Type B pancreatic cell (in vitro differentiated cells): ENCODE measurements at regions not wholly inside any gene's neighbourhood (a gene's known extent, or its start where the extent isn't known, plus 50 kb on each side); places are given as distances from the start of the nearest gene placed in this dataset.
"Not testable (repeated sequence)": the region's sequence is repeated elsewhere in the genome, so short reads cannot be mapped to it uniquely, and the experiment has no call there.

Source experiments
- DNase-seq: peaks from one replicate; pipeline ENCODE4 v3.0.0; 2021; ENCODE audit warnings: mixed read lengths; ENCODE audit not compliant: unreplicated experiment; ENCODE audit errors: extremely low spot score
- H3K27ac Mint-ChIP-seq: 2 replicates; pipeline ENCODE4 v1.8.0; 2021; ENCODE audit warnings: mild to moderate bottlenecking, mixed read lengths
- H3K27me3 Mint-ChIP-seq: 2 replicates; pipeline ENCODE4 v1.8.0; 2021; ENCODE audit warnings: mixed read lengths
- H3K36me3 Mint-ChIP-seq: 2 replicates; pipeline ENCODE4 v1.8.0; 2021; ENCODE audit warnings: mixed read lengths
- H3K4me1 Mint-ChIP-seq: one replicate; pipeline ENCODE4 v1.8.0; 2021; ENCODE audit warnings: mixed read lengths; ENCODE audit not compliant: unreplicated experiment
- H3K4me3 Mint-ChIP-seq: 2 replicates; pipeline ENCODE4 v1.8.0; 2021; ENCODE audit warnings: mild to moderate bottlenecking, mixed read lengths
- H3K9me3 Mint-ChIP-seq: 2 replicates; pipeline ENCODE4 v1.8.0; 2021; ENCODE audit warnings: mixed read lengths
- CTCF ChIP-seq: fragments of 200-600 bp; sonication (generic); conservative IDR thresholded peaks from 2 replicates; pipeline ENCODE4 v1.5.0; 2021; ENCODE audit warnings: antibody characterized with exemption, mild to moderate bottlenecking

DNA sequence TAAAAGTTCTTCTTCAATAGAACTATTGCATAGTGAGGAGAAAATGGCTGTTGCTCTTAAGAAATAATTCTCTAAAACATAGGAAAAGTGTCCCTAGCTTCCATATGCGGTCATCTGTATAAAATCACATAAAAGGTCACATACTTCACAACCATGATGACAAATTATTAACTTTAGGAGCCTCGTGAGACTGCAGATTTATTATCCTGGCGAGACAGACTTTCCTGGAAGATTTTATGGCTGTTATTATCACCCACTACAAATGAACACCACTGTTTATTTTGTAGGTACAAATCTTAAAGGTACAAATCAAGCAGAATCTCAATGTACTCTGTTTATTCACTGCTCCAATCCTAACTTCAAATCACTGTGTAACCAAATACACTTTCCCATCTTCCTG, 55.0 kb upstream of the AGAP4 start:
- DNase-seq, H3K4me3 Mint-ChIP-seq: not testable (repeated sequence)

GRCh38 chr10:45903614-45904013, 56.3 kb upstream of the AGAP4 start:
- H3K27ac Mint-ChIP-seq, H3K27me3 Mint-ChIP-seq, H3K4me3 Mint-ChIP-seq, H3K36me3 Mint-ChIP-seq, H3K4me1 Mint-ChIP-seq, H3K9me3 Mint-ChIP-seq, DNase-seq: not testable (repeated sequence)

More for the DNA sequence above, 55.0 kb upstream of the AGAP4 start:
- not testable (repeated sequence) for H3K4me1 Mint-ChIP-seq, H3K27me3 Mint-ChIP-seq, H3K27ac Mint-ChIP-seq, H3K36me3 Mint-ChIP-seq, H3K9me3 Mint-ChIP-seq

DNA sequence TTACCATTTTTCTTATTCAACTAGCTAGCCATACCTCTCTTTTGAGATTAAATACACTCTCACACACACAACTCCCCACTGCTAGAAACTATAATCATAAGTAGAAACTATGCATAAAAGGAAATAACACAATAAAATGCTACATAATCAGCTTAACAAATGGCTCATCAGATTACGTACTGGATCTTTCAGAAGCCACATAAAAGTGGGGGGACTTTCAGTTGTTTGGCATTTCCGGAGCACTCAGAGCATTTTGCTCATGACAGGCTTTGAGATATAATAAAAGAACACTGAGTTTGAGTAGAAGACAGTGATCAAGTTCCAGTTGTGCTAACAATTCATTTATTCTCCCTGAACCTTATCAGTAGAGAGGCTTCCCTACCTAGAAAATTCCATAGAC, 56.8 kb upstream of the AGAP4 start:
- H3K9me3 Mint-ChIP-seq, H3K27ac Mint-ChIP-seq, DNase-seq, H3K4me3 Mint-ChIP-seq, H3K4me1 Mint-ChIP-seq, H3K36me3 Mint-ChIP-seq, H3K27me3 Mint-ChIP-seq: not testable (repeated sequence)

DNA sequence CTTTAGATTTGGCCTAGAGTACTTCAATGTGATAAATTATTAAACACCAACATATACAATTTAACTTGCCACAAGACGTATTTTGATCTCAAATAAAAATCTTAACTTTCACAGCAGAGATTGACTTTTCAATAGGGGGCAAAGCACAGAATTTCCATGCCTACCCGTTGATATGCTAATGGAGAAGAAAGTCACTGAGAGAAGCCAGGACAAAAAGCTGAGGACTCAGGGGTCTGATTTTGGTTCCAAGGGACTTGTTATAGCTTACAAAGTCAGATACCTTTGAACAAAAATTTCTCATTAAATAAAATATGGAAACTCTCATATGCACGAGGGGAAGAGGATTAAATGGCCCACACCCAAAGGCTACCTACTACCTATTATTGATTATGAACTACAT, 59.1 kb upstream of the TIMM23 start:
- not testable (repeated sequence) for H3K27ac Mint-ChIP-seq, H3K4me1 Mint-ChIP-seq, H3K36me3 Mint-ChIP-seq, H3K27me3 Mint-ChIP-seq, H3K4me3 Mint-ChIP-seq, DNase-seq, H3K9me3 Mint-ChIP-seq

- H3K9me3 Mint-ChIP-seq, H3K36me3 Mint-ChIP-seq, H3K27me3 Mint-ChIP-seq, DNase-seq, H3K4me3 Mint-ChIP-seq, H3K27ac Mint-ChIP-seq, H3K4me1 Mint-ChIP-seq: not testable (repeated sequence)
Measured at GRCh38 chr10:45914740-45915139, 57.5 kb upstream of the TIMM23 start.

- not testable (repeated sequence) for H3K4me3 Mint-ChIP-seq, H3K36me3 Mint-ChIP-seq, H3K27ac Mint-ChIP-seq, H3K9me3 Mint-ChIP-seq, H3K27me3 Mint-ChIP-seq, H3K4me1 Mint-ChIP-seq, DNase-seq
Measured at GRCh38 chr10:45915617-45916016, 56.7 kb upstream of the TIMM23 start.

DNA sequence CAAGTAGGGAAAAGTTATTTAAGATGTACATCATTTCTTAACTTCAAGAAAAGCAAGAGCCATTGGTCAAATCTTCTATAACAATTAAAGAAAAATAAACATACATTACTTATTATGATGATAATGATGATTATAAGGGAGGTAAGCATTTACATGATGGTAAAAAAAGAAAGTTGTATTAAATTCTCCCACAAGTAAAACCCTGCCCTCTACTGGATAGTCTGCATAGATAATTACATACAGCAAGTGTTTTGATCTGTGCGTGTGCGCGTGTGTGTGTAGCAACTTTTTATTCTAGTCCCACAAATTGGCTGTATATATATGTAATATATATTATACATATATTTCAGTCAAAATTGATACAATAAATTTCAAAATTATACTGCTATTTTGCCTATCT, 51.4 kb upstream of the TIMM23 start:
- not testable (repeated sequence) for H3K36me3 Mint-ChIP-seq, H3K4me3 Mint-ChIP-seq, H3K27ac Mint-ChIP-seq, H3K4me1 Mint-ChIP-seq, DNase-seq, H3K9me3 Mint-ChIP-seq, H3K27me3 Mint-ChIP-seq
- peak; percentile 33 for TF ChIP-seq CTCF
